HG03159 (cell line): ENCODE measurements at regions not wholly inside any gene's neighbourhood (a gene's known extent, or its start where the extent isn't known, plus 50 kb on each side); places are given as distances from the start of the nearest gene placed in this dataset.

Source experiments
- ATAC-seq: cut with Tn5 transposase; IDR thresholded peaks from one replicate; pipeline ENCODE4 v1.9.1; 2021; ENCODE audit warnings: mild to moderate bottlenecking, moderate library complexity; ENCODE audit not compliant: unreplicated experiment

- ATAC-seq: no peak
These were observed 55.2 kb downstream of the IRX2 start for GRCh38 chr5:2696156-2696807.

- ATAC-seq: no peak
These were observed 56.1 kb downstream of the IRX2 start for GRCh38 chr5:2695200-2695891.

- ATAC-seq: no peak
These were observed 59.9 kb downstream of the IRX2 start for GRCh38 chr5:2691530-2691929.

- no peak for ATAC-seq
These were observed 61.2 kb downstream of the IRX2 start for GRCh38 chr5:2690293-2690692.

GRCh38 chr5:2688586-2688985 lies 62.9 kb downstream of the IRX2 start:
- ATAC-seq: no peak

- ATAC-seq: no peak
These were observed 63.7 kb downstream of the IRX2 start for GRCh38 chr5:2687746-2688145.

GRCh38 chr5:2686321-2687124 lies 65.0 kb downstream of the IRX2 start:
- ATAC-seq: no peak

GRCh38 chr5:2685651-2686272 lies 65.7 kb downstream of the IRX2 start:
- ATAC-seq: no peak

- ATAC-seq: no peak
These were observed 66.9 kb downstream of the IRX2 start for GRCh38 chr5:2684606-2685005.

GRCh38 chr5:2683720-2684119 lies 67.8 kb downstream of the IRX2 start:
- no peak for ATAC-seq

GRCh38 chr5:2681476-2681875 lies 70.0 kb downstream of the IRX2 start:
- no peak for ATAC-seq

- ATAC-seq: no peak
These were observed 70.5 kb downstream of the IRX2 start for GRCh38 chr5:2680979-2681378.

GRCh38 chr5:2677689-2678088 lies 73.8 kb downstream of the IRX2 start:
- ATAC-seq: no peak

- no peak for ATAC-seq
These were observed 75.9 kb downstream of the IRX2 start for GRCh38 chr5:2675548-2675947.

GRCh38 chr5:2674456-2674855 lies 77.0 kb downstream of the IRX2 start:
- no peak for ATAC-seq

- ATAC-seq: no peak
These were observed 80.5 kb downstream of the IRX2 start for GRCh38 chr5:2670940-2671339.

- no peak for ATAC-seq
These were observed 81.6 kb downstream of the IRX2 start for GRCh38 chr5:2669913-2670312.

GRCh38 chr5:2669259-2669658 lies 82.2 kb downstream of the IRX2 start:
- ATAC-seq: no peak

- no peak for ATAC-seq
These were observed 85.4 kb downstream of the IRX2 start for GRCh38 chr5:2666081-2666480.

GRCh38 chr5:2663489-2663888 lies 88.0 kb downstream of the IRX2 start:
- ATAC-seq: no peak

- ATAC-seq: no peak
These were observed 91.2 kb downstream of the IRX2 start for GRCh38 chr5:2660315-2660714.
